ENCODE measurements at regions not wholly inside any gene's neighbourhood (a gene's known extent, or its start where the extent isn't known, plus 50 kb on each side); places are given as distances from the start of the nearest gene placed in this dataset.

DNA sequence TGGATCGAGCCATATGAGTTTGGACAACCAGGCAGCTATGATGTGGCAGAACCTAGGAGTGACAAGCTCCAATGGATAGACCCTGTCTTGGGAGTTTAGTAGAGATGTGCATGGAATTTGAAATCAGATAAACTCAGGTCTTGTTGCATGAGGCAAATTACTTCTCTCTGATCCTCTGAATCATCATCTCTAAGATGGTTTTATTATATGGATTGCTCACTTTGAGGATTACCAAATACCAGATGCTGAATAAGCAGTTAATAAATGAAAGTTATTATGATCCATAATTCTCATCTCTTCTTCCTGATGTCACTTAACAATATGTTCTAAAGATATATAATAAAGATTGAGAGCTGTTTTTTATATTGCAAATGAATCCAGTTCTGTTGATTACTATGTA, 622.2 kb downstream of the NTRK3 start:
- H3K4me1 ChIP-seq, result no peaks in the 10 kb centered on the region
- no peaks in the 10 kb centered on the region for H3K27me3 ChIP-seq
- no peaks in the 10 kb centered on the region for H3K9me3 ChIP-seq
- TF ChIP-seq, protein P1, sequence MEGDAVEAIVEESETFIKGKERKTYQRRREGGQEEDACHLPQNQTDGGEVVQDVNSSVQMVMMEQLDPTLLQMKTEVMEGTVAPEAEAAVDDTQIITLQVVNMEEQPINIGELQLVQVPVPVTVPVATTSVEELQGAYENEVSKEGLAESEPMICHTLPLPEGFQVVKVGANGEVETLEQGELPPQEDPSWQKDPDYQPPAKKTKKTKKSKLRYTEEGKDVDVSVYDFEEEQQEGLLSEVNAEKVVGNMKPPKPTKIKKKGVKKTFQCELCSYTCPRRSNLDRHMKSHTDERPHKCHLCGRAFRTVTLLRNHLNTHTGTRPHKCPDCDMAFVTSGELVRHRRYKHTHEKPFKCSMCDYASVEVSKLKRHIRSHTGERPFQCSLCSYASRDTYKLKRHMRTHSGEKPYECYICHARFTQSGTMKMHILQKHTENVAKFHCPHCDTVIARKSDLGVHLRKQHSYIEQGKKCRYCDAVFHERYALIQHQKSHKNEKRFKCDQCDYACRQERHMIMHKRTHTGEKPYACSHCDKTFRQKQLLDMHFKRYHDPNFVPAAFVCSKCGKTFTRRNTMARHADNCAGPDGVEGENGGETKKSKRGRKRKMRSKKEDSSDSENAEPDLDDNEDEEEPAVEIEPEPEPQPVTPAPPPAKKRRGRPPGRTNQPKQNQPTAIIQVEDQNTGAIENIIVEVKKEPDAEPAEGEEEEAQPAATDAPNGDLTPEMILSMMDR (IDR thresholded peaks at IDR 0.05), result no peak
- intact Hi-C loops (cut with DNase I), result no loop called here
- H3K36me3 ChIP-seq, result no peaks in the 10 kb centered on the region
- H3K4me3 ChIP-seq, result no peak overlapping the region
- H3K27ac ChIP-seq, result no peak overlapping the region
- no peak for DNase-seq (ENCODE audit: low spot score in 2 of 2)

DNA sequence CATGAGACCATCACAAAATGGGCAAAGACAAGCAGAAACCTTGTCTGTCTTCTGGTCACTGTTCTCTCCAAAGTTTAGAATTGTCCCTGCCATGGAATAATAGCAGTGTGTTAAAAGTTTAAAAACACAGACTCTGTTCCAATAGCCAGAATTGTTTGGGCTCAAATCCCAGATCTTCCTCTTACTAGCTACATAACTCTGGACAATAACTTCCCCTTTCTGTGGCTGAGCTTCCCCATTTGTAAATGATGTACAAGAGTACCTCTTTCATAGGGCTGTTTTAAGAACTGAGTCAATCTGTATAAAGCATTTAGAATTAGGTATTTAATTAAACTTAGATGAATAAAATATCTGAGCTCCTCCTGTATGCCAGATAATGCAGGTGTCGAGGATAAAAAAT, 623.0 kb downstream of the NTRK3 start:
- TF ChIP-seq, protein P1 (IDR thresholded peaks at IDR 0.05), result no peak
- intact Hi-C loops (cut with DNase I), result no loop called here
- Histone ChIP-seq H3K27me3 (no peaks in the 10 kb centered on the region), H3K9me3 (no peaks in the 10 kb centered on the region), H3K4me3 (no peak overlapping the region), H3K4me1 (peaks cover 0 to under 1% of the 10 kb centered on the region in 2 donors), H3K27ac (no peak overlapping the region), H3K36me3 (no peaks in the 10 kb centered on the region)
- DNase-seq (ENCODE audit: low spot score in 2 of 2), result no peak

- TF ChIP-seq, protein P1 (IDR thresholded peaks at IDR 0.05), result no peak
- H3K9me3 ChIP-seq, result no peaks in the 10 kb centered on the region
- no peak overlapping the region for H3K27ac ChIP-seq
- H3K27me3 ChIP-seq, result no peaks in the 10 kb centered on the region
- DNase-seq (ENCODE audit: low spot score in 2 of 2), result no peak
- intact Hi-C loops (cut with DNase I), result no loop called here
- H3K36me3 ChIP-seq, result no peaks in the 10 kb centered on the region
- H3K4me1 ChIP-seq, result peaks cover 0 to 7% of the 10 kb centered on the region in 2 donors
- H3K4me3 ChIP-seq, result no peak overlapping the region
Measured at GRCh38 chr15:87632364-87632763, 624.2 kb downstream of the NTRK3 start.

- H3K27me3 ChIP-seq, result no peaks in the 10 kb centered on the region
- intact Hi-C loops (cut with DNase I), result no loop called here
- TF ChIP-seq, protein P1 (IDR thresholded peaks at IDR 0.05), result no peak
- H3K36me3 ChIP-seq, result no peaks in the 10 kb centered on the region
- H3K27ac ChIP-seq, result no peak overlapping the region
- DNase-seq (ENCODE audit: low spot score in 2 of 2), result no peak
- no peak overlapping the region for H3K4me3 ChIP-seq
- peaks cover 0 to 7% of the 10 kb centered on the region in 2 donors for H3K4me1 ChIP-seq
- H3K9me3 ChIP-seq, result no peaks in the 10 kb centered on the region
Measured at GRCh38 chr15:87631775-87632174, 624.8 kb downstream of the NTRK3 start.

GRCh38 chr15:87631093-87631492, 625.4 kb downstream of the NTRK3 start:
- intact Hi-C loops (cut with DNase I), result no loop called here
- no peaks in the 10 kb centered on the region for H3K36me3 ChIP-seq
- no peak overlapping the region for H3K4me3 ChIP-seq
- TF ChIP-seq, protein P1 (IDR thresholded peaks at IDR 0.05), result no peak
- no peaks in the 10 kb centered on the region for H3K27me3 ChIP-seq
- no peak overlapping the region for H3K27ac ChIP-seq
- no peak for DNase-seq (ENCODE audit: low spot score in 2 of 2)
- peaks cover 0 to 7% of the 10 kb centered on the region in 2 donors for H3K4me1 ChIP-seq
- no peaks in the 10 kb centered on the region for H3K9me3 ChIP-seq

GRCh38 chr15:87628311-87628710, 628.2 kb downstream of the NTRK3 start:
- TF ChIP-seq, protein P1 (IDR thresholded peaks at IDR 0.05), result no peak
- Histone ChIP-seq H3K27ac (peak overlapping the region in 1 of 2 donors; percentile 50), H3K36me3 (no peaks in the 10 kb centered on the region), H3K27me3 (no peaks in the 10 kb centered on the region), H3K4me3 (no peak overlapping the region), H3K4me1 (peaks cover 0 to 7% of the 10 kb centered on the region in 2 donors), H3K9me3 (no peaks in the 10 kb centered on the region)
- intact Hi-C loops (cut with DNase I), result no loop called here
- no peak for DNase-seq (ENCODE audit: low spot score in 2 of 2)

Data from ascending aorta (tissue), 2 donors.